ENCODE measurements at regions not wholly inside any gene's neighbourhood (a gene's known extent, or its start where the extent isn't known, plus 50 kb on each side); places are given as distances from the start of the nearest gene placed in this dataset.

- no peak overlapping the region for H3K4me3 ChIP-seq (replicated peaks in 1 of 2; ENCODE audit: low read depth in 2 of 2, low read length in 2 of 2)
- DNase-seq (ENCODE audit: low read depth in 2 of 2) = no peak
- TF ChIP-seq CTCF (IDR thresholded peaks at IDR 0.05; ENCODE audit: low read depth, low read length) = no peak
Observed at GRCh38 chr5:114935490-114935889, 234.2 kb downstream of the TRIM36 start.

- H3K4me3 ChIP-seq (replicated peaks in 1 of 2; ENCODE audit: low read depth in 2 of 2, low read length in 2 of 2) = no peak overlapping the region
- DNase-seq (ENCODE audit: low read depth in 2 of 2) = no peak
- no peak for TF ChIP-seq CTCF (IDR thresholded peaks at IDR 0.05; ENCODE audit: low read depth, low read length)
Observed at GRCh38 chr5:114928644-114929462, 240.9 kb downstream of the TRIM36 start.

GRCh38 chr5:114924769-114925168, 244.9 kb downstream of the TRIM36 start:
- no peak for TF ChIP-seq CTCF (IDR thresholded peaks at IDR 0.05; ENCODE audit: low read depth, low read length)
- no peak for DNase-seq (ENCODE audit: low read depth in 2 of 2)
- H3K4me3 ChIP-seq (replicated peaks in 1 of 2; ENCODE audit: low read depth in 2 of 2, low read length in 2 of 2) = no peak overlapping the region

GRCh38 chr5:114912189-114912920, 257.4 kb downstream of the TRIM36 start:
- DNase-seq (ENCODE audit: low read depth in 2 of 2) = no peak
- TF ChIP-seq CTCF (IDR thresholded peaks at IDR 0.05; ENCODE audit: low read depth, low read length) = no peak
- no peak overlapping the region for H3K4me3 ChIP-seq (replicated peaks in 1 of 2; ENCODE audit: low read depth in 2 of 2, low read length in 2 of 2)

GRCh38 chr5:114910727-114911126, 259.0 kb downstream of the TRIM36 start:
- no peak for TF ChIP-seq CTCF (IDR thresholded peaks at IDR 0.05; ENCODE audit: low read depth, low read length)
- no peak overlapping the region for H3K4me3 ChIP-seq (replicated peaks in 1 of 2; ENCODE audit: low read depth in 2 of 2, low read length in 2 of 2)
- no peak for DNase-seq (ENCODE audit: low read depth in 2 of 2)

GRCh38 chr5:114909424-114909823, 260.3 kb downstream of the TRIM36 start:
- H3K4me3 ChIP-seq (replicated peaks in 1 of 2; ENCODE audit: low read depth in 2 of 2, low read length in 2 of 2) = no peak overlapping the region
- DNase-seq (ENCODE audit: low read depth in 2 of 2) = no peak
- TF ChIP-seq CTCF (IDR thresholded peaks at IDR 0.05; ENCODE audit: low read depth, low read length) = no peak
